ENCODE measurements at regions not wholly inside any gene's neighbourhood (a gene's known extent, or its start where the extent isn't known, plus 50 kb on each side); places are given as distances from the start of the nearest gene placed in this dataset.

GRCh38 chr15:24898715-24899272 is 56.0 kb upstream of the SNRPN start (continued):
- TF ChIP-seq, protein P1, sequence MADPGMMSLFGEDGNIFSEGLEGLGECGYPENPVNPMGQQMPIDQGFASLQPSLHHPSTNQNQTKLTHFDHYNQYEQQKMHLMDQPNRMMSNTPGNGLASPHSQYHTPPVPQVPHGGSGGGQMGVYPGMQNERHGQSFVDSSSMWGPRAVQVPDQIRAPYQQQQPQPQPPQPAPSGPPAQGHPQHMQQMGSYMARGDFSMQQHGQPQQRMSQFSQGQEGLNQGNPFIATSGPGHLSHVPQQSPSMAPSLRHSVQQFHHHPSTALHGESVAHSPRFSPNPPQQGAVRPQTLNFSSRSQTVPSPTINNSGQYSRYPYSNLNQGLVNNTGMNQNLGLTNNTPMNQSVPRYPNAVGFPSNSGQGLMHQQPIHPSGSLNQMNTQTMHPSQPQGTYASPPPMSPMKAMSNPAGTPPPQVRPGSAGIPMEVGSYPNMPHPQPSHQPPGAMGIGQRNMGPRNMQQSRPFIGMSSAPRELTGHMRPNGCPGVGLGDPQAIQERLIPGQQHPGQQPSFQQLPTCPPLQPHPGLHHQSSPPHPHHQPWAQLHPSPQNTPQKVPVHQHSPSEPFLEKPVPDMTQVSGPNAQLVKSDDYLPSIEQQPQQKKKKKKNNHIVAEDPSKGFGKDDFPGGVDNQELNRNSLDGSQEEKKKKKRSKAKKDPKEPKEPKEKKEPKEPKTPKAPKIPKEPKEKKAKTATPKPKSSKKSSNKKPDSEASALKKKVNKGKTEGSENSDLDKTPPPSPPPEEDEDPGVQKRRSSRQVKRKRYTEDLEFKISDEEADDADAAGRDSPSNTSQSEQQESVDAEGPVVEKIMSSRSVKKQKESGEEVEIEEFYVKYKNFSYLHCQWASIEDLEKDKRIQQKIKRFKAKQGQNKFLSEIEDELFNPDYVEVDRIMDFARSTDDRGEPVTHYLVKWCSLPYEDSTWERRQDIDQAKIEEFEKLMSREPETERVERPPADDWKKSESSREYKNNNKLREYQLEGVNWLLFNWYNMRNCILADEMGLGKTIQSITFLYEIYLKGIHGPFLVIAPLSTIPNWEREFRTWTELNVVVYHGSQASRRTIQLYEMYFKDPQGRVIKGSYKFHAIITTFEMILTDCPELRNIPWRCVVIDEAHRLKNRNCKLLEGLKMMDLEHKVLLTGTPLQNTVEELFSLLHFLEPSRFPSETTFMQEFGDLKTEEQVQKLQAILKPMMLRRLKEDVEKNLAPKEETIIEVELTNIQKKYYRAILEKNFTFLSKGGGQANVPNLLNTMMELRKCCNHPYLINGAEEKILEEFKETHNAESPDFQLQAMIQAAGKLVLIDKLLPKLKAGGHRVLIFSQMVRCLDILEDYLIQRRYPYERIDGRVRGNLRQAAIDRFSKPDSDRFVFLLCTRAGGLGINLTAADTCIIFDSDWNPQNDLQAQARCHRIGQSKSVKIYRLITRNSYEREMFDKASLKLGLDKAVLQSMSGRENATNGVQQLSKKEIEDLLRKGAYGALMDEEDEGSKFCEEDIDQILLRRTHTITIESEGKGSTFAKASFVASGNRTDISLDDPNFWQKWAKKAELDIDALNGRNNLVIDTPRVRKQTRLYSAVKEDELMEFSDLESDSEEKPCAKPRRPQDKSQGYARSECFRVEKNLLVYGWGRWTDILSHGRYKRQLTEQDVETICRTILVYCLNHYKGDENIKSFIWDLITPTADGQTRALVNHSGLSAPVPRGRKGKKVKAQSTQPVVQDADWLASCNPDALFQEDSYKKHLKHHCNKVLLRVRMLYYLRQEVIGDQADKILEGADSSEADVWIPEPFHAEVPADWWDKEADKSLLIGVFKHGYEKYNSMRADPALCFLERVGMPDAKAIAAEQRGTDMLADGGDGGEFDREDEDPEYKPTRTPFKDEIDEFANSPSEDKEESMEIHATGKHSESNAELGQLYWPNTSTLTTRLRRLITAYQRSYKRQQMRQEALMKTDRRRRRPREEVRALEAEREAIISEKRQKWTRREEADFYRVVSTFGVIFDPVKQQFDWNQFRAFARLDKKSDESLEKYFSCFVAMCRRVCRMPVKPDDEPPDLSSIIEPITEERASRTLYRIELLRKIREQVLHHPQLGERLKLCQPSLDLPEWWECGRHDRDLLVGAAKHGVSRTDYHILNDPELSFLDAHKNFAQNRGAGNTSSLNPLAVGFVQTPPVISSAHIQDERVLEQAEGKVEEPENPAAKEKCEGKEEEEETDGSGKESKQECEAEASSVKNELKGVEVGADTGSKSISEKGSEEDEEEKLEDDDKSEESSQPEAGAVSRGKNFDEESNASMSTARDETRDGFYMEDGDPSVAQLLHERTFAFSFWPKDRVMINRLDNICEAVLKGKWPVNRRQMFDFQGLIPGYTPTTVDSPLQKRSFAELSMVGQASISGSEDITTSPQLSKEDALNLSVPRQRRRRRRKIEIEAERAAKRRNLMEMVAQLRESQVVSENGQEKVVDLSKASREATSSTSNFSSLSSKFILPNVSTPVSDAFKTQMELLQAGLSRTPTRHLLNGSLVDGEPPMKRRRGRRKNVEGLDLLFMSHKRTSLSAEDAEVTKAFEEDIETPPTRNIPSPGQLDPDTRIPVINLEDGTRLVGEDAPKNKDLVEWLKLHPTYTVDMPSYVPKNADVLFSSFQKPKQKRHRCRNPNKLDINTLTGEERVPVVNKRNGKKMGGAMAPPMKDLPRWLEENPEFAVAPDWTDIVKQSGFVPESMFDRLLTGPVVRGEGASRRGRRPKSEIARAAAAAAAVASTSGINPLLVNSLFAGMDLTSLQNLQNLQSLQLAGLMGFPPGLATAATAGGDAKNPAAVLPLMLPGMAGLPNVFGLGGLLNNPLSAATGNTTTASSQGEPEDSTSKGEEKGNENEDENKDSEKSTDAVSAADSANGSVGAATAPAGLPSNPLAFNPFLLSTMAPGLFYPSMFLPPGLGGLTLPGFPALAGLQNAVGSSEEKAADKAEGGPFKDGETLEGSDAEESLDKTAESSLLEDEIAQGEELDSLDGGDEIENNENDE (IDR thresholded peaks at IDR 0.05; ENCODE audit: insufficient replicate concordance, low read length): peak; percentile 35
- TF ChIP-seq JUN (IDR thresholded peaks at IDR 0.05; ENCODE audit: low read depth, low read length) (no peak), CTBP2 (IDR thresholded peaks at IDR 0.05; ENCODE audit: borderline replicate concordance, insufficient read depth, insufficient read length, low read length) (no peak), EP300 (IDR thresholded peaks at IDR 0.05; ENCODE audit: borderline replicate concordance in 1 of 2, low read depth in 2 of 2, low read length in 2 of 2) (peak in 1 of 2 experiments; percentile 84; a peak in 1 of 3 replicates), FOSL1 (IDR thresholded peaks at IDR 0.05; ENCODE audit: insufficient read depth, low read depth, low read length) (no peak), TCF12 (IDR thresholded peaks at IDR 0.05; ENCODE audit: low read depth, low read length) (peak; percentile 99), SP1 (IDR thresholded peaks at IDR 0.05; ENCODE audit: low read depth, low read length) (peak; percentile 66)
